Body of pancreas (tissue), 4 donors: ENCODE measurements at regions not wholly inside any gene's neighbourhood (a gene's known extent, or its start where the extent isn't known, plus 50 kb on each side); places are given as distances from the start of the nearest gene placed in this dataset.
A peak's percentile ranks its signal among the peaks of the same experiment; 100 is the strongest.

Experiments
- ATAC-seq: fragments of 150-250 bp; one replicate; pipeline ENCODE4 v1.9.1; 2016
- DNase-seq, 4 donors: peaks; one replicate each; pipeline ENCODE4 v3.0.0-alpha.2; 2019
- H3K27ac ChIP-seq, 4 donors: fragments of 200-600 bp; sonication (generic); 1 replicate in 3 of 4; 2 replicates in 1 of 4; pipeline versions ENCODE4 v1.5.1 to v1.6.1; 2016 to 2019; ENCODE audit warnings: mild to moderate bottlenecking in 1 of 4, mixed read lengths in 1 of 4, moderate library complexity in 1 of 4
- H3K27me3 ChIP-seq, 2 donors: fragments of 200-600 bp; sonication (generic); one replicate each; pipeline ENCODE4 v1.6.0; 2016; ENCODE audit warnings: mild to moderate bottlenecking in 1 of 2
- H3K36me3 ChIP-seq, 2 donors: fragments of 200-600 bp; sonication (generic); replicated peaks in 1 of 2; 2 replicates each; pipeline ENCODE4 v1.5.1; 2016; ENCODE audit warnings: low read depth in 2 of 2; ENCODE audit not compliant: insufficient read depth in 1 of 2
- H3K4me1 ChIP-seq: fragments of 200-600 bp; sonication (generic); one replicate; pipeline ENCODE4 v1.6.0; 2016
- H3K4me3 ChIP-seq, 2 donors: fragments of 200-600 bp; sonication (generic); 1 replicate in 1 of 2; 2 replicates in 1 of 2; pipeline ENCODE4 v1.5.1; 2016 to 2019
- H3K9me3 ChIP-seq, 3 donors: fragments of 200-600 bp; sonication (generic); 1 replicate in 2 of 3; 2 replicates in 1 of 3; pipeline ENCODE4 v1.5.1; 2016
- POLR2A ChIP-seq, 3 donors: fragments of 450-650 bp; IDR thresholded peaks; one replicate each; pipeline ENCODE4 v1.6.1; 2016; ENCODE audit warnings: antibody characterized with exemption in 3 of 3, mild to moderate bottlenecking in 2 of 3
- WGBS, 2 donors: methylation state at CpG; one replicate each; pipeline ENCODE4 v1.1.5; 2017; 5-methylcytosine and 5-hydroxymethylcytosine counted together
- intact Hi-C: fragments of 100-400 bp; cut with DNase I; formaldehyde crosslinking; loops from one replicate; pipeline ENCODE4 v1.15.1; 2023
- TF ChIP-seq, protein P1 (sequence below), 7 experiments: fragments of 450-650 bp in 4 of 7; fragments of 200-600 bp in 3 of 7; sonication (generic) in 3 of 7; IDR thresholded peaks; one replicate each; pipeline ENCODE4 v1.5.1; 2016 to 2019; ENCODE audit warnings: antibody characterized with exemption in 7 of 7

- WGBS, 2 donors = 56 to 77% methylated on average over 4 of the region's 4 CpGs
- Histone ChIP-seq H3K27me3 (no peaks in the 10 kb centered on the region), H3K4me1 (no peaks in the 10 kb centered on the region), H3K4me3 (no peak overlapping the region), H3K9me3 (no peaks in the 10 kb centered on the region), H3K27ac (no peak overlapping the region), H3K36me3 (no peaks in the 10 kb centered on the region)
- TF ChIP-seq POLR2A (IDR thresholded peaks at IDR 0.05) = no peak
- TF ChIP-seq, protein P1, sequence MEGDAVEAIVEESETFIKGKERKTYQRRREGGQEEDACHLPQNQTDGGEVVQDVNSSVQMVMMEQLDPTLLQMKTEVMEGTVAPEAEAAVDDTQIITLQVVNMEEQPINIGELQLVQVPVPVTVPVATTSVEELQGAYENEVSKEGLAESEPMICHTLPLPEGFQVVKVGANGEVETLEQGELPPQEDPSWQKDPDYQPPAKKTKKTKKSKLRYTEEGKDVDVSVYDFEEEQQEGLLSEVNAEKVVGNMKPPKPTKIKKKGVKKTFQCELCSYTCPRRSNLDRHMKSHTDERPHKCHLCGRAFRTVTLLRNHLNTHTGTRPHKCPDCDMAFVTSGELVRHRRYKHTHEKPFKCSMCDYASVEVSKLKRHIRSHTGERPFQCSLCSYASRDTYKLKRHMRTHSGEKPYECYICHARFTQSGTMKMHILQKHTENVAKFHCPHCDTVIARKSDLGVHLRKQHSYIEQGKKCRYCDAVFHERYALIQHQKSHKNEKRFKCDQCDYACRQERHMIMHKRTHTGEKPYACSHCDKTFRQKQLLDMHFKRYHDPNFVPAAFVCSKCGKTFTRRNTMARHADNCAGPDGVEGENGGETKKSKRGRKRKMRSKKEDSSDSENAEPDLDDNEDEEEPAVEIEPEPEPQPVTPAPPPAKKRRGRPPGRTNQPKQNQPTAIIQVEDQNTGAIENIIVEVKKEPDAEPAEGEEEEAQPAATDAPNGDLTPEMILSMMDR (IDR thresholded peaks at IDR 0.05) = no peak
- DNase-seq = peak in 2 of 4 donors; percentile 18 to 35
- intact Hi-C loops = no loop called here
- no peak for ATAC-seq
Observed at GRCh38 chr5:87081511-87082372, 185.9 kb upstream of the RASA1 start.

DNA sequence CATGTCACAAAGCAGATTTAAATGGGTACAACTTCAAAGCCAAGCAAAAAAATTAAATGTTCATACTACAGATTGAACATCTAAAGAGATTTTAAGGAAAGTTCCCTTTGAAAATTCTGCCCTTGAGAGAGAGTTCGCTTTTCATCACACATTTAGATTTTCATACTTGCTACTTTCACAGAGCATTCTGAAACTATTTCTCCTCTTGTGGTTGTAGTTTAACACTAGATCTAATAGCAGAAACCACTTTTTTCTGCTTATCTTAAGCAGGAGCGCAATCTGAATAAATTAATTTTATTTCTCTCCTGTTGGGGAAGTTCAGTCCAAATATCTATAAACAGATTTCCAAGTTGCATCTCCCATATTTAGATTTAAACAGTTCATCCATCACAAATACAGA, 173.3 kb upstream of the RASA1 start:
- Histone ChIP-seq H3K4me3 (no peak overlapping the region), H3K36me3 (no peaks in the 10 kb centered on the region), H3K27ac (no peak overlapping the region), H3K27me3 (no peaks in the 10 kb centered on the region), H3K4me1 (no peaks in the 10 kb centered on the region), H3K9me3 (no peaks in the 10 kb centered on the region)
- intact Hi-C loops = no loop called here
- DNase-seq (no peak), ATAC-seq (no peak)
- 81 to 82% methylated on average over 2 of the region's 2 CpGs for WGBS, 2 donors
- TF ChIP-seq, protein P1 (IDR thresholded peaks at IDR 0.05) = no peak
- TF ChIP-seq POLR2A (IDR thresholded peaks at IDR 0.05) = no peak

- Histone ChIP-seq H3K27ac (no peak overlapping the region), H3K9me3 (no peaks in the 10 kb centered on the region), H3K36me3 (no peaks in the 10 kb centered on the region), H3K4me1 (no peaks in the 10 kb centered on the region), H3K4me3 (no peak overlapping the region), H3K27me3 (no peaks in the 10 kb centered on the region)
- no peak for DNase-seq
- no peak for TF ChIP-seq POLR2A (IDR thresholded peaks at IDR 0.05)
- TF ChIP-seq, protein P1 (IDR thresholded peaks at IDR 0.05) = no peak
- ATAC-seq = no peak
- WGBS, 2 donors = 69 to 71% methylated on average over 4 of the region's 4 CpGs
- intact Hi-C loops = no loop called here
Observed at GRCh38 chr5:87094833-87095232, 172.8 kb upstream of the RASA1 start.

DNA sequence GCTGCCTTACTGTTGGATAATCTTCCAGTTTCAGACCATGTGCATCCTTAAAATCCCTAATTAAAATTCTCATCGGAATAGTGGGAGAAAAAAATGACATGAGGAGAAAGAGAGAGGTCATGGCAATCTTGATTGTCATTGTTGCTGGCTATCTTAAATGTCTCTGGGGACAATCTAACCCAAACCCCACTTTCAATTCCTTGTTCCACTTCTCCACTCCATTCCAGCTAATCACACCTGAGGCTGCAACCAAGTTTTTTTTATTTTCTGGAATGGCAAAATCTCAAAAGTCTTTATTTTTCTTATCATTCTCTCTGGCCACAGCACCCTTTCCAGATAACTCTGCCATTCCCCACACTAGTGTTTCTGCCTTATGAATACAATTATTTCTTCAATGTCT, 171.9 kb upstream of the RASA1 start:
- Histone ChIP-seq H3K9me3 (no peaks in the 10 kb centered on the region), H3K36me3 (no peaks in the 10 kb centered on the region), H3K27me3 (no peaks in the 10 kb centered on the region), H3K4me1 (no peaks in the 10 kb centered on the region), H3K27ac (no peak overlapping the region), H3K4me3 (no peak overlapping the region)
- TF ChIP-seq, protein P1 (IDR thresholded peaks at IDR 0.05) = no peak
- no peak for TF ChIP-seq POLR2A (IDR thresholded peaks at IDR 0.05)
- DNase-seq (no peak), ATAC-seq (no peak)
- intact Hi-C loops = no loop called here
- WGBS, 2 donors = 46 to 61% methylated on average over 1 of the region's 1 CpG

DNA sequence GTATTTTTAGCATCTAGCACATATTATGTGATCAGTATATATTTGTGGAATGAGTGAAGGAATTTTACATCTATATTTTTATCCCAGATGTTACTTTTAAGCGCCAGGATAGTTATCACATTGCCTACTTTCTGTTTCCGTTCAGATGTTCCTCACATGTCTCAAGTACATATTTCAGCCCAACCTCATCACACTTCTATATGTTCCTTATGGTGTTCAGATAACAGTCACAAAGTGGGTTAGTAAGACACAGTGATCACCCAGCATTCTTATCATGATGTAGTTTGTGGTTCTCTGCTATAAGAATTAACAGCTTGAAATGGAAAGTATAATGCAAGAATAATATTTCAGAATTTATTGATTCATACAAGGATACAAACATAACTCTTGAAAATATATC, 170.0 kb upstream of the RASA1 start:
- 86 to 90% methylated on average over 2 of the region's 2 CpGs for WGBS, 2 donors
- Histone ChIP-seq H3K27ac (no peak overlapping the region), H3K4me3 (no peak overlapping the region), H3K36me3 (no peaks in the 10 kb centered on the region), H3K9me3 (no peaks in the 10 kb centered on the region), H3K4me1 (no peaks in the 10 kb centered on the region), H3K27me3 (no peaks in the 10 kb centered on the region)
- DNase-seq (no peak), ATAC-seq (no peak)
- intact Hi-C loops = no loop called here
- no peak for TF ChIP-seq POLR2A (IDR thresholded peaks at IDR 0.05)
- TF ChIP-seq, protein P1 (IDR thresholded peaks at IDR 0.05) = no peak
